ENCODE measurements at regions not wholly inside any gene's neighbourhood (a gene's known extent, or its start where the extent isn't known, plus 50 kb on each side); places are given as distances from the start of the nearest gene placed in this dataset.

GRCh38 chr3:94402126-94402525, 339.3 kb downstream of the NSUN3 start:
- TF ChIP-seq, protein P1, sequence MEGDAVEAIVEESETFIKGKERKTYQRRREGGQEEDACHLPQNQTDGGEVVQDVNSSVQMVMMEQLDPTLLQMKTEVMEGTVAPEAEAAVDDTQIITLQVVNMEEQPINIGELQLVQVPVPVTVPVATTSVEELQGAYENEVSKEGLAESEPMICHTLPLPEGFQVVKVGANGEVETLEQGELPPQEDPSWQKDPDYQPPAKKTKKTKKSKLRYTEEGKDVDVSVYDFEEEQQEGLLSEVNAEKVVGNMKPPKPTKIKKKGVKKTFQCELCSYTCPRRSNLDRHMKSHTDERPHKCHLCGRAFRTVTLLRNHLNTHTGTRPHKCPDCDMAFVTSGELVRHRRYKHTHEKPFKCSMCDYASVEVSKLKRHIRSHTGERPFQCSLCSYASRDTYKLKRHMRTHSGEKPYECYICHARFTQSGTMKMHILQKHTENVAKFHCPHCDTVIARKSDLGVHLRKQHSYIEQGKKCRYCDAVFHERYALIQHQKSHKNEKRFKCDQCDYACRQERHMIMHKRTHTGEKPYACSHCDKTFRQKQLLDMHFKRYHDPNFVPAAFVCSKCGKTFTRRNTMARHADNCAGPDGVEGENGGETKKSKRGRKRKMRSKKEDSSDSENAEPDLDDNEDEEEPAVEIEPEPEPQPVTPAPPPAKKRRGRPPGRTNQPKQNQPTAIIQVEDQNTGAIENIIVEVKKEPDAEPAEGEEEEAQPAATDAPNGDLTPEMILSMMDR (IDR thresholded peaks at IDR 0.05; ENCODE audit: control extremely low read depth in 1 of 3, insufficient read depth in 1 of 3, low read depth in 1 of 3, low read length in 3 of 3), result no peak
- TF ChIP-seq RAD21 (IDR thresholded peaks at IDR 0.05 in 1 of 2, conservative IDR thresholded peaks at IDR 0.05 in 1 of 2; ENCODE audit: low read depth in 2 of 2, low read length in 2 of 2), result no peak
- TF ChIP-seq ZNF274 (IDR thresholded peaks at IDR 0.05; ENCODE audit: borderline replicate concordance, extremely low read depth, low read length), result no peak
- TF ChIP-seq EZH2 (IDR thresholded peaks at IDR 0.05; ENCODE audit: low read depth, low read length, severe bottlenecking), result no peak
- no peak for TF ChIP-seq SP2 (IDR thresholded peaks at IDR 0.05; ENCODE audit: low read length)
- TF ChIP-seq TCF12 (IDR thresholded peaks at IDR 0.05; ENCODE audit: low read depth, low read length), result no peak
- TF ChIP-seq USF2 (IDR thresholded peaks at IDR 0.05; ENCODE audit: low read length), result no peak
- no peak for TF ChIP-seq SIN3A (conservative IDR thresholded peaks at IDR 0.05 in 1 of 2, IDR thresholded peaks at IDR 0.05 in 1 of 2; ENCODE audit: low read depth in 1 of 2, low read length in 2 of 2)
- TF ChIP-seq RFX5 (IDR thresholded peaks at IDR 0.05; ENCODE audit: borderline replicate concordance, low read depth, low read length), result no peak
- TF ChIP-seq SRF (IDR thresholded peaks at IDR 0.05; ENCODE audit: low read depth, low read length), result no peak
- no peak for TF ChIP-seq MAFK (IDR thresholded peaks at IDR 0.05; ENCODE audit: low read depth, low read length)
- TF ChIP-seq FOSL1 (IDR thresholded peaks at IDR 0.05; ENCODE audit: insufficient read depth, low read depth, low read length), result no peak
- no peak for TF ChIP-seq POLR2A (IDR thresholded peaks at IDR 0.05; ENCODE audit: control extremely low read depth in 1 of 2, low read depth in 2 of 2, low read length in 2 of 2)
- no peak for TF ChIP-seq TEAD4 (IDR thresholded peaks at IDR 0.05; ENCODE audit: low read depth, low read length)

All from H1 (cell line).